Cardiac muscle cell (in vitro differentiated cells and primary cell): ENCODE measurements at regions not wholly inside any gene's neighbourhood (a gene's known extent, or its start where the extent isn't known, plus 50 kb on each side); places are given as distances from the start of the nearest gene placed in this dataset.

Source experiments
- DNase-seq, 2 donors: peaks; one replicate each; pipeline versions ENCODE4 v3.0.0 to v3.0.0-alpha.2; 2010 to 2017; ENCODE audit warnings: low read depth in 1 of 2, low spot score in 1 of 2
- H3K27ac ChIP-seq: fragments of 200-600 bp; sonication (generic); 2 replicates; pipeline ENCODE4 v1.5.1; 2016
- H3K27me3 ChIP-seq: fragments of 200-600 bp; sonication (generic); 2 replicates; pipeline ENCODE4 v1.6.0; 2016; ENCODE audit warnings: control low read depth
- H3K36me3 ChIP-seq: fragments of 200-600 bp; sonication (generic); 2 replicates; pipeline ENCODE4 v1.5.1; 2016; ENCODE audit warnings: control low read depth
- H3K4me1 ChIP-seq: fragments of 200-600 bp; sonication (generic); 2 replicates; pipeline ENCODE4 v1.8.1; 2017; ENCODE audit warnings: low read depth, mild to moderate bottlenecking, mixed run types
- H3K4me3 ChIP-seq: fragments of 200-600 bp; sonication (generic); 2 replicates; pipeline ENCODE4 v1.5.1; 2016; ENCODE audit warnings: mild to moderate bottlenecking
- H3K9me3 ChIP-seq: fragments of 200-600 bp; sonication (generic); 2 replicates; pipeline ENCODE4 v1.5.1; 2017; ENCODE audit warnings: low read depth, mild to moderate bottlenecking, control low read depth
- TF ChIP-seq, protein P1 (sequence below): IDR thresholded peaks from 2 replicates; pipeline ENCODE4 v1.5.1; 2012; ENCODE audit warnings: low read depth, mild to moderate bottlenecking, low read length

- H3K27ac ChIP-seq = peak overlapping the region; percentile 30
- H3K9me3 ChIP-seq = no peaks in the 10 kb centered on the region
- H3K27me3 ChIP-seq = no peaks in the 10 kb centered on the region
- DNase-seq = no peak
- no peaks in the 10 kb centered on the region for H3K4me1 ChIP-seq
- H3K36me3 ChIP-seq = no peaks in the 10 kb centered on the region
- no peak overlapping the region for H3K4me3 ChIP-seq
- TF ChIP-seq, protein P1, sequence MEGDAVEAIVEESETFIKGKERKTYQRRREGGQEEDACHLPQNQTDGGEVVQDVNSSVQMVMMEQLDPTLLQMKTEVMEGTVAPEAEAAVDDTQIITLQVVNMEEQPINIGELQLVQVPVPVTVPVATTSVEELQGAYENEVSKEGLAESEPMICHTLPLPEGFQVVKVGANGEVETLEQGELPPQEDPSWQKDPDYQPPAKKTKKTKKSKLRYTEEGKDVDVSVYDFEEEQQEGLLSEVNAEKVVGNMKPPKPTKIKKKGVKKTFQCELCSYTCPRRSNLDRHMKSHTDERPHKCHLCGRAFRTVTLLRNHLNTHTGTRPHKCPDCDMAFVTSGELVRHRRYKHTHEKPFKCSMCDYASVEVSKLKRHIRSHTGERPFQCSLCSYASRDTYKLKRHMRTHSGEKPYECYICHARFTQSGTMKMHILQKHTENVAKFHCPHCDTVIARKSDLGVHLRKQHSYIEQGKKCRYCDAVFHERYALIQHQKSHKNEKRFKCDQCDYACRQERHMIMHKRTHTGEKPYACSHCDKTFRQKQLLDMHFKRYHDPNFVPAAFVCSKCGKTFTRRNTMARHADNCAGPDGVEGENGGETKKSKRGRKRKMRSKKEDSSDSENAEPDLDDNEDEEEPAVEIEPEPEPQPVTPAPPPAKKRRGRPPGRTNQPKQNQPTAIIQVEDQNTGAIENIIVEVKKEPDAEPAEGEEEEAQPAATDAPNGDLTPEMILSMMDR = no peak
Measured at GRCh38 chr12:91579516-91580263, 397.1 kb upstream of the DCN start.

GRCh38 chr12:91577586-91578539, 395.2 kb upstream of the DCN start:
- no peak overlapping the region for H3K4me3 ChIP-seq
- no peaks in the 10 kb centered on the region for H3K4me1 ChIP-seq
- peak; percentile 35 to 55 for DNase-seq
- H3K27ac ChIP-seq = no peak overlapping the region
- TF ChIP-seq, protein P1 = peak; percentile 55
- H3K27me3 ChIP-seq = no peaks in the 10 kb centered on the region
- no peaks in the 10 kb centered on the region for H3K9me3 ChIP-seq
- no peaks in the 10 kb centered on the region for H3K36me3 ChIP-seq

DNA sequence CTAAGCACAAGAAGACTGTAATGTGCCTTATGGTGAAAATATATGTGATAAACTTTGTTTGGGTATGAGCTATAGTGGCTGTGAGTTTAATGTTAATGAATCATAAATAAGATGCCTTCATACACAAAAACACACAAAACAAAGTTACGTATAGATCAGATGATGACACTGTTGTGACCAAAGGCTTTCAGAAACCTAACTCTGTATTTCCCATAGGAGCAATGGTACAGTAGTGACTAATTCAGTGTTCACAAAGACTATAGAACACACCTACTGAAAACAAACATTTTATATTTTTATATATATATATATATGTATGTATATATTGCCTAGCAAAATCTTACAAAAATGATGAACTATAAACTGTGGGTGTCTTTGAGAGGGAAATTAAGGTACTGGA, 393.8 kb upstream of the DCN start:
- H3K27me3 ChIP-seq = no peaks in the 10 kb centered on the region
- no peaks in the 10 kb centered on the region for H3K4me1 ChIP-seq
- H3K36me3 ChIP-seq = no peaks in the 10 kb centered on the region
- H3K27ac ChIP-seq = no peak overlapping the region
- DNase-seq = no peak
- TF ChIP-seq, protein P1 = no peak
- no peaks in the 10 kb centered on the region for H3K9me3 ChIP-seq
- no peak overlapping the region for H3K4me3 ChIP-seq

DNA sequence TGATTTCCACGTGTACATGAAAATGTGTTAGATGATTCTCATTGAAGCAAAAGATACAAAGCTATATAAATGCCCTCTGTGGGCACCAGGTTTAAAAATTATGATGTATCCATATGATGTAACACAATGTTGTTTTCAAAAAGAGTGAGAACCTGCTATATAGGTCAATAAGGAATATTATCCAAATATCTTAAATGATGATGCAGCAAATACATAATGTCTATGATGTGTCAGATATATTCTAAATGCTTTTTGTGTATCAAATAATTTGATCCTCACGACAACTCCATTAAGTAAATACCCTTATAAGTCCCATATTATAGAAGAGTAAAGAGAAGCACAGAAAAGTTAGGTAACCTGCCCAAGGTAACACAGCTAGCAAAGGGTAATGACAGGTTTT, 393.0 kb upstream of the DCN start:
- Histone ChIP-seq H3K36me3 (no peaks in the 10 kb centered on the region), H3K9me3 (no peaks in the 10 kb centered on the region), H3K4me3 (no peak overlapping the region), H3K27me3 (no peaks in the 10 kb centered on the region), H3K27ac (no peak overlapping the region), H3K4me1 (no peaks in the 10 kb centered on the region)
- DNase-seq = no peak
- TF ChIP-seq, protein P1 = no peak

DNA sequence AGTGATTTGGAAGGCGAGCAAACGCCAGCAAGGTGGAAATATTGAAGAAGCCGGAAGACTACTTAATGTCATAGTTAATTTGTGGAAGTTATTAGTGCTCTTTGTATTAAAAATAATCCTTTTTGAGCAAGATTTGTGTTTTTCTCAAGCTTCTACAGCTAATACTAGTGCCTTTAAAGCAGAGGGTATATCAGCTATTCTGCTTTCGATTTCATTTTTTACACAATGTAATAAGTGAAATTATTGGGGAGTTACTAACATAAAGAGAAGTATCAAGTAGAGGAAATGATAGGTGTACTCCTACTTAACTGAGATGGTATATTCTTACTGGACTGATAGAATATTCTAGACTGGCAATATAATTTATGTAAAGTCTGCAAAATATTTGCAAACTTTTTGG, 392.4 kb upstream of the DCN start:
- no peak overlapping the region for H3K4me3 ChIP-seq

More for the DNA sequence above, 392.4 kb upstream of the DCN start:
- no peak overlapping the region for H3K27ac ChIP-seq
- H3K36me3 ChIP-seq = no peaks in the 10 kb centered on the region
- no peak for DNase-seq
- no peaks in the 10 kb centered on the region for H3K9me3 ChIP-seq
- TF ChIP-seq, protein P1 = no peak
- no peaks in the 10 kb centered on the region for H3K27me3 ChIP-seq
- H3K4me1 ChIP-seq = no peaks in the 10 kb centered on the region
